GM23338 (cell line): ENCODE measurements at regions not wholly inside any gene's neighbourhood (a gene's known extent, or its start where the extent isn't known, plus 50 kb on each side); places are given as distances from the start of the nearest gene placed in this dataset.

Source experiments
- ATAC-seq: fragments of 200-7000 bp; cut with Tn5 transposase; 3 replicates; pipeline ENCODE4 v1.9.1; 2020
- DNase-seq: peaks from one replicate; pipeline ENCODE4 v3.0.0-alpha.2; 2015; ENCODE audit warnings: low spot score
- H2AFZ ChIP-seq: fragments of 200-600 bp; sonication (generic); 2 replicates; pipeline ENCODE4 v1.8.0; 2016; ENCODE audit warnings: antibody characterized with exemption, mild to moderate bottlenecking, moderate library complexity
- H3F3A ChIP-seq: fragments of 200-600 bp; sonication (generic); replicated peaks from 2 replicates; pipeline ENCODE4 v1.8.0; 2017; ENCODE audit warnings: antibody characterized with exemption, mixed run types, low read depth
- H3K27ac ChIP-seq: fragments of 200-600 bp; sonication (generic); 2 replicates; pipeline ENCODE4 v1.6.1; 2016; ENCODE audit warnings: low read depth
- H3K27me3 ChIP-seq: fragments of 200-600 bp; sonication (generic); 2 replicates; pipeline ENCODE4 v1.8.0; 2016; ENCODE audit warnings: mild to moderate bottlenecking, mixed run types, moderate library complexity; ENCODE audit not compliant: insufficient read depth
- H3K36me3 ChIP-seq: fragments of 200-600 bp; sonication (generic); 2 replicates; pipeline ENCODE4 v1.8.0; 2016; ENCODE audit warnings: mild to moderate bottlenecking; ENCODE audit not compliant: insufficient read depth
- H3K4me1 ChIP-seq: fragments of 200-600 bp; sonication (generic); 2 replicates; pipeline ENCODE4 v1.8.0; 2016; ENCODE audit warnings: mild to moderate bottlenecking, moderate library complexity; ENCODE audit not compliant: insufficient read depth
- H3K4me2 ChIP-seq: fragments of 200-600 bp; sonication (generic); 2 replicates; pipeline ENCODE4 v1.7.1; 2017; ENCODE audit warnings: mixed run types
- H3K4me3 ChIP-seq: fragments of 200-600 bp; sonication (generic); 2 replicates; pipeline ENCODE4 v1.6.1; 2016; ENCODE audit warnings: mixed run types
- H3K79me2 ChIP-seq: fragments of 200-600 bp; sonication (generic); replicated peaks from 2 replicates; pipeline ENCODE4 v1.8.0; 2017; ENCODE audit warnings: mild to moderate bottlenecking; ENCODE audit not compliant: insufficient read depth
- H3K9me2 ChIP-seq: fragments of 200-600 bp; sonication (generic); 2 replicates; pipeline ENCODE4 v1.8.0; 2017; ENCODE audit not compliant: insufficient read depth
- H4K20me1 ChIP-seq: fragments of 200-600 bp; sonication (generic); replicated peaks from 2 replicates; pipeline ENCODE4 v1.8.0; 2017; ENCODE audit warnings: mild to moderate bottlenecking; ENCODE audit not compliant: insufficient read depth
- H3K27ac Mint-ChIP-seq: 2 replicates; pipeline ENCODE4 v1.8.0; 2020; ENCODE audit warnings: inconsistent platforms, mild to moderate bottlenecking, moderate library complexity, mixed read lengths
- H3K27me3 Mint-ChIP-seq: 3 replicates; pipeline ENCODE4 v1.8.0; 2022; ENCODE audit warnings: low read depth, mild to moderate bottlenecking, moderate library complexity, mixed read lengths, inconsistent platforms; ENCODE audit not compliant: insufficient read depth, poor library complexity
- H3K36me3 Mint-ChIP-seq: 3 replicates; pipeline ENCODE4 v1.8.0; 2021; ENCODE audit warnings: low read depth, mild to moderate bottlenecking, inconsistent platforms, moderate library complexity, mixed read lengths
- H3K4me1 Mint-ChIP-seq: 3 replicates; pipeline ENCODE4 v1.8.0; 2020; ENCODE audit warnings: mild to moderate bottlenecking, inconsistent platforms, mixed read lengths
- H3K4me3 Mint-ChIP-seq: 3 replicates; pipeline ENCODE4 v1.8.0; 2021; ENCODE audit warnings: moderate library complexity, mild to moderate bottlenecking, inconsistent platforms, mixed read lengths
- H3K9me3 Mint-ChIP-seq: 3 replicates; pipeline ENCODE4 v1.8.0; 2020; ENCODE audit warnings: moderate library complexity, mild to moderate bottlenecking, inconsistent platforms, mixed read lengths
- CREB1 ChIP-seq: fragments of 250-450 bp; sonication (Bioruptor Pico); IDR thresholded peaks from 2 replicates; pipeline ENCODE4 v1.5.0; 2020; ENCODE audit warnings: low read depth, mild to moderate bottlenecking, moderate library complexity
- CTCF ChIP-seq, 2 experiments: fragments of 200-600 bp in 1 of 2; sonication (generic) in 1 of 2; conservative IDR thresholded peaks; 2 replicates each; pipeline versions ENCODE4 v1.5.1 to v1.6.1; 2016 to 2017; ENCODE audit warnings: antibody characterized with exemption in 2 of 2, low read depth in 2 of 2, mild to moderate bottlenecking in 2 of 2, moderate library complexity in 1 of 2
- EZH2 ChIP-seq: fragments of 200-600 bp; sonication (generic); IDR thresholded peaks from one replicate; pipeline ENCODE4 v1.8.0; 2017; ENCODE audit warnings: antibody characterized with exemption, mild to moderate bottlenecking, low read depth; ENCODE audit not compliant: unreplicated experiment
- EZH2phosphoT487 ChIP-seq: fragments of 200-600 bp; sonication (generic); IDR thresholded peaks from one replicate; pipeline ENCODE4 v1.8.1; 2018; ENCODE audit warnings: antibody characterized with exemption; ENCODE audit not compliant: unreplicated experiment
- JUNB ChIP-seq: IDR thresholded peaks from one replicate; pipeline ENCODE4 v1.6.1; 2016; ENCODE audit warnings: antibody characterized with exemption; ENCODE audit not compliant: unreplicated experiment
- NANOG ChIP-seq: IDR thresholded peaks from 2 replicates; pipeline ENCODE4 v1.6.1; 2016; ENCODE audit warnings: antibody characterized with exemption, borderline replicate concordance
- POLR2AphosphoS5 ChIP-seq: IDR thresholded peaks from 2 replicates; pipeline ENCODE4 v1.6.1; 2016; ENCODE audit warnings: antibody characterized with exemption, low read depth
- REST ChIP-seq: IDR thresholded peaks from one replicate; pipeline ENCODE4 v1.6.1; 2018; ENCODE audit warnings: antibody characterized with exemption; ENCODE audit not compliant: unreplicated experiment
- STAT1 ChIP-seq: IDR thresholded peaks from one replicate; pipeline ENCODE4 v1.6.1; 2016; ENCODE audit warnings: antibody characterized with exemption; ENCODE audit not compliant: unreplicated experiment
- ZNF114 ChIP-seq: fragments of 250-450 bp; sonication (Bioruptor Pico); IDR thresholded peaks from 2 replicates; pipeline ENCODE4 v1.5.0; 2020; ENCODE audit warnings: mild to moderate bottlenecking, moderate library complexity
- ZNF331 ChIP-seq: fragments of 250-450 bp; sonication (Bioruptor Pico); IDR thresholded peaks from 2 replicates; pipeline ENCODE4 v1.5.0; 2020; ENCODE audit warnings: low read depth, mild to moderate bottlenecking, moderate library complexity
- ZNF462 ChIP-seq: fragments of 250-450 bp; sonication (Bioruptor Pico); IDR thresholded peaks from 2 replicates; pipeline ENCODE4 v1.5.0; 2020; ENCODE audit warnings: mild to moderate bottlenecking, moderate library complexity
- TF ChIP-seq, protein P1 (sequence below): IDR thresholded peaks from 2 replicates; pipeline ENCODE4 v1.6.1; 2016; ENCODE audit warnings: antibody characterized with exemption

GRCh38 chr7:149688836-149689235 lies 84.6 kb downstream of the ZNF467 start:
- no peak overlapping the region for H2AFZ ChIP-seq
- no peak overlapping the region for H3K4me3 Mint-ChIP-seq

More at GRCh38 chr7:149688836-149689235, 84.6 kb downstream of the ZNF467 start:
- Histone ChIP-seq H3K4me1 (peaks cover 28% of the 10 kb centered on the region), H3K79me2 (no peaks in the 10 kb centered on the region), H3K4me3 (no peak overlapping the region), H3K27me3 (peaks cover 18% of the 10 kb centered on the region), H3K4me2 (no peak overlapping the region), H3K36me3 (no peaks in the 10 kb centered on the region), H3K9me2 (no peaks in the 10 kb centered on the region), H3F3A (peaks cover 4% of the 10 kb centered on the region; the same call in 1 of the 2 replicates), H3K27ac (no peak overlapping the region), H4K20me1 (no peaks in the 10 kb centered on the region)
- ATAC-seq (no peak), DNase-seq (no peak)
- TF ChIP-seq, protein P1, sequence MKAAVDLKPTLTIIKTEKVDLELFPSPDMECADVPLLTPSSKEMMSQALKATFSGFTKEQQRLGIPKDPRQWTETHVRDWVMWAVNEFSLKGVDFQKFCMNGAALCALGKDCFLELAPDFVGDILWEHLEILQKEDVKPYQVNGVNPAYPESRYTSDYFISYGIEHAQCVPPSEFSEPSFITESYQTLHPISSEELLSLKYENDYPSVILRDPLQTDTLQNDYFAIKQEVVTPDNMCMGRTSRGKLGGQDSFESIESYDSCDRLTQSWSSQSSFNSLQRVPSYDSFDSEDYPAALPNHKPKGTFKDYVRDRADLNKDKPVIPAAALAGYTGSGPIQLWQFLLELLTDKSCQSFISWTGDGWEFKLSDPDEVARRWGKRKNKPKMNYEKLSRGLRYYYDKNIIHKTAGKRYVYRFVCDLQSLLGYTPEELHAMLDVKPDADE: no peak
- TF ChIP-seq EZH2phosphoT487 (no peak), REST (no peak), JUNB (no peak), NANOG (no peak), CREB1 (CRISPR knock-in tag) (no peak), CTCF (conservative IDR thresholded peaks at IDR 0.05; ENCODE audit: low read depth in 2 of 2) (no peak), EZH2 (no peak), ZNF331 (CRISPR knock-in tag) (no peak), POLR2AphosphoS5 (no peak), STAT1 (no peak), ZNF114 (CRISPR knock-in tag) (no peak), ZNF462 (CRISPR knock-in tag) (no peak)
- peaks cover 7% of the 10 kb centered on the region; the same call in 2 of the 3 replicates for H3K36me3 Mint-ChIP-seq
- no peak overlapping the region for H3K27ac Mint-ChIP-seq
- H3K9me3 Mint-ChIP-seq: peaks cover 8% of the 10 kb centered on the region; the same call in 2 of the 3 replicates
- peaks cover 35% of the 10 kb centered on the region for H3K4me1 Mint-ChIP-seq
- H3K27me3 Mint-ChIP-seq: peaks cover 11% of the 10 kb centered on the region
